ENCODE measurements at regions not wholly inside any gene's neighbourhood (a gene's known extent, or its start where the extent isn't known, plus 50 kb on each side); places are given as distances from the start of the nearest gene placed in this dataset.

DNA sequence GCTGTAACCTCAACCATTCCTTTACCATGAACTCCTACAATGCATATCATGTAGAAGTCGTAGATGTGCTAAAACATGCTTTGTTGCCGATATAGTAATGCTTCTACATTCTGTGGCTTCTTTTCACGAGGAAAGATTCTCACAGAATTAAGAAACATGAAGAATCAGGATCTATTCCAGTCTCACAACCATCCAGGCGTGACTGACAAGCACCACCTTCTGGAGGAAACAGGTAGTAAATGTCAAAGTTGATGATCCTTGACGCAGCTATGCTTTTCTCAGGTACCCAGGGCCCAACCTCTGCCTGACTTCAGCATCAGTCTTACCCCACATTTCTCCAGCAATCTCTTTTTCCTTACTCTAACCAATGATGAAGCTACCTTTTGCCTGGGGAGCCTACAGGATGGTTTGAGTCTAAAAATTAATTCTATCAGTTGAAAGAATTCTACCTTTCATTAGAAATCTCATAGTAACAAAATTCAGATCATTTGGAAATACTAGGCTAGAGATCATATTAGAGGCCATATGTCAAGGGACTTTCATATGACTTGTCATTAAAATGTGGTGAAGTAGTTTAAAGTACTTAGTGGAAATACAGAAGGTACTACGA is 123.3 kb upstream of the RND3 start:
- TF ChIP-seq CTCF (conservative IDR thresholded peaks at IDR 0.05), result peak; percentile 66
- TF ChIP-seq EZH2 (IDR thresholded peaks at IDR 0.05; ENCODE audit: low read depth), result no peak

All from PC-9 (cell line).